ENCODE measurements at regions not wholly inside any gene's neighbourhood (a gene's known extent, or its start where the extent isn't known, plus 50 kb on each side); places are given as distances from the start of the nearest gene placed in this dataset.
"Not testable (repeated sequence)": the region's sequence is repeated elsewhere in the genome, so short reads cannot be mapped to it uniquely, and the experiment has no call there.

- no peaks in the 10 kb centered on the region for H3K9me3 ChIP-seq
- H3K36me3 ChIP-seq, result no peaks in the 10 kb centered on the region
- no peak for DNase-seq (ENCODE audit: low spot score in 2 of 2)
- 85% methylated on average over 8 of the region's 8 CpGs for WGBS
- H3K4me1 ChIP-seq, result peaks cover 5% of the 10 kb centered on the region
- no peak overlapping the region for H3K4me3 ChIP-seq
- H3K27me3 ChIP-seq, result no peaks in the 10 kb centered on the region
- TF ChIP-seq POLR2AphosphoS5 (IDR thresholded peaks at IDR 0.05) (no peak), POLR2A (IDR thresholded peaks at IDR 0.05) (no peak), EP300 (IDR thresholded peaks at IDR 0.05) (no peak)
- no peak overlapping the region for H3K27ac ChIP-seq
Observed at GRCh38 chr2:190759749-190760213, 110.9 kb downstream of the NAB1 start.

- peak overlapping the region; percentile 38 for H3K4me3 ChIP-seq
- H3K27me3 ChIP-seq; H3K27ac ChIP-seq; DNase-seq (ENCODE audit: low spot score in 2 of 2); H3K36me3 ChIP-seq; H3K9me3 ChIP-seq; H3K4me1 ChIP-seq: not testable (repeated sequence)
- WGBS, result 78% methylated on average over 14 of the region's 30 CpGs
Observed at GRCh38 chr2:190760353-190761150, 111.7 kb downstream of the NAB1 start.

GRCh38 chr2:190761216-190761615, 112.3 kb downstream of the NAB1 start:
- H3K4me1 ChIP-seq; H3K36me3 ChIP-seq; H3K27me3 ChIP-seq; DNase-seq (ENCODE audit: low spot score in 2 of 2); H3K27ac ChIP-seq; H3K9me3 ChIP-seq: not testable (repeated sequence)
- H3K4me3 ChIP-seq, result peak overlapping the region; percentile 38
- WGBS, result 58% methylated on average over 22 of the region's 28 CpGs

GRCh38 chr2:190762566-190762965, 113.7 kb downstream of the NAB1 start:
- Histone ChIP-seq H3K27me3 (no peaks in the 10 kb centered on the region), H3K27ac (no peak overlapping the region), H3K4me1 (peaks cover 12% of the 10 kb centered on the region), H3K36me3 (no peaks in the 10 kb centered on the region), H3K9me3 (no peaks in the 10 kb centered on the region), H3K4me3 (no peak overlapping the region)
- 85% methylated on average over 1 of the region's 1 CpG for WGBS
- TF ChIP-seq POLR2AphosphoS5 (IDR thresholded peaks at IDR 0.05) (no peak), POLR2A (IDR thresholded peaks at IDR 0.05) (no peak), EP300 (IDR thresholded peaks at IDR 0.05) (no peak), CTCF (IDR thresholded peaks at IDR 0.05) (no peak)
- no peak for DNase-seq (ENCODE audit: low spot score in 2 of 2)

GRCh38 chr2:190763100-190763499, 114.2 kb downstream of the NAB1 start:
- Histone ChIP-seq H3K27ac (no peak overlapping the region), H3K27me3 (no peaks in the 10 kb centered on the region), H3K9me3 (no peaks in the 10 kb centered on the region), H3K36me3 (no peaks in the 10 kb centered on the region), H3K4me3 (no peak overlapping the region), H3K4me1 (peaks cover 12% of the 10 kb centered on the region)
- no peak for TF ChIP-seq POLR2AphosphoS5 (IDR thresholded peaks at IDR 0.05)
- TF ChIP-seq CTCF (IDR thresholded peaks at IDR 0.05), result no peak
- no peak for DNase-seq (ENCODE audit: low spot score in 2 of 2)

GRCh38 chr2:190763901-190764514, 115.1 kb downstream of the NAB1 start:
- TF ChIP-seq CTCF (IDR thresholded peaks at IDR 0.05), result no peak
- TF ChIP-seq POLR2A (IDR thresholded peaks at IDR 0.05), result no peak
- no peaks in the 10 kb centered on the region for H3K9me3 ChIP-seq
- H3K27ac ChIP-seq, result no peak overlapping the region
- WGBS, result 73% methylated on average over 2 of the region's 2 CpGs
- no peak overlapping the region for H3K4me3 ChIP-seq
- H3K4me1 ChIP-seq, result peaks cover 12% of the 10 kb centered on the region
- no peak for DNase-seq (ENCODE audit: low spot score in 2 of 2)
- no peaks in the 10 kb centered on the region for H3K27me3 ChIP-seq
- no peaks in the 10 kb centered on the region for H3K36me3 ChIP-seq

All from suprapubic skin (tissue), 4 donors.